ENCODE measurements at regions not wholly inside any gene's neighbourhood (a gene's known extent, or its start where the extent isn't known, plus 50 kb on each side); places are given as distances from the start of the nearest gene placed in this dataset.

- intact Hi-C loops (cut with DNase I), result no loop called here
- Histone ChIP-seq H3K9me3 (no peaks in the 10 kb centered on the region), H3K27ac (no peak overlapping the region), H3K4me3 (no peak overlapping the region), H3K27me3 (no peaks in the 10 kb centered on the region), H3K4me1 (no peaks in the 10 kb centered on the region), H3K36me3 (no peaks in the 10 kb centered on the region)
- no peak for ATAC-seq
- 81% methylated on average over 21 of the region's 21 CpGs for WGBS, 2 donors
- peak in 1 of 6 donors; percentile 43 for DNase-seq
- TF ChIP-seq CTCF (IDR thresholded peaks at IDR 0.05), result no peak
- no peak for FAIRE-seq
Observed at GRCh38 chr9:129398961-129399633, 221.0 kb upstream of the IER5L start.

- no peaks in the 10 kb centered on the region for H3K36me3 ChIP-seq
- no peak overlapping the region for H3K4me3 ChIP-seq
- TF ChIP-seq CTCF (IDR thresholded peaks at IDR 0.05), result no peak
- 85% methylated on average over 20 of the region's 20 CpGs for WGBS, 2 donors
- ATAC-seq (no peak), DNase-seq (peak in 1 of 6 donors; percentile 49), FAIRE-seq (no peak)
- H3K27me3 ChIP-seq, result no peaks in the 10 kb centered on the region
- no peaks in the 10 kb centered on the region for H3K4me1 ChIP-seq
- H3K27ac ChIP-seq, result no peak overlapping the region
- H3K9me3 ChIP-seq, result no peaks in the 10 kb centered on the region
- intact Hi-C loops (cut with DNase I), result no loop called here
Observed at GRCh38 chr9:129398101-129398960, 220.3 kb upstream of the IER5L start.

DNA sequence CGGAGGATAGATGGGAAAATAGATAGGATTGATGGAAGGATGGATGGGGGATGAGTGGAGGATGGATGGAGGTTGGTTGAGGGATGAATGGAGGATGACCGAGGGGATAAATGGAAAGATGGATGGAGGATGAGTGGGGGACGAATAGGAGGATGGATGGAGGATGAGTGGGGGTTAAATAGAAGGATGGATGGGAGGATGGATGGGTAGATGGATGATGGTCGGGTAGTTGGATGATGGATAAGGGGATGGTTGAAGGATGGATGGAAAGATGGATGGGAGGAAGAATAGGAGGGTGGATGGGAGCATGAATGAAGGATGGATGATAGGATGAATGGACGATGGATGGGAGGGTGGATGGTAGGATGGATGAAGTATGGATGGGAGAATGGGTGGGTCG lies 219.3 kb upstream of the IER5L start:
- Histone ChIP-seq H3K27me3 (no peaks in the 10 kb centered on the region), H3K4me1 (no peaks in the 10 kb centered on the region), H3K27ac (no peak overlapping the region), H3K36me3 (no peaks in the 10 kb centered on the region), H3K4me3 (no peak overlapping the region), H3K9me3 (no peaks in the 10 kb centered on the region)
- no peak for FAIRE-seq
- no peak for TF ChIP-seq CTCF (IDR thresholded peaks at IDR 0.05)
- ATAC-seq, result no peak
- no peak for DNase-seq
- 78 to 86% methylated on average over 6 of the region's 6 CpGs for WGBS, 2 donors
- intact Hi-C loops (cut with DNase I), result no loop called here

DNA sequence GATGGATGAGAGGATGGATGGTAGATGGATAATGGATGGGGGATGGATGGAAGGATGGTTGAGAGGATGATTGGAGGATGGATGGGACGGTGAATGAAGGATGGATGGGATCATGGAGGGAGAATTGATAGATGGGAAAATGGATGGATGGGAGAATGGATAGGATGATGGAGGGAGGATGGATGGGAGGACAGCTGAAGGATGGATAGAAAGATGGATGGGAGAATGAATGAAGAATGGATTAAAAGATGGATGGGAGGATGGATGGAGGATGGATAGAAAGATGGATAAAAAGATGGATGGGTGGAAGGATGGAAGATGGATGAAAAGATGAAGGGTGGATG lies 218.3 kb upstream of the IER5L start:
- intact Hi-C loops (cut with DNase I), result no loop called here
- Histone ChIP-seq H3K4me1 (no peaks in the 10 kb centered on the region), H3K27me3 (no peaks in the 10 kb centered on the region), H3K27ac (no peak overlapping the region), H3K36me3 (no peaks in the 10 kb centered on the region), H3K9me3 (no peaks in the 10 kb centered on the region), H3K4me3 (no peak overlapping the region)
- DNase-seq, result no peak
- no peak for FAIRE-seq
- TF ChIP-seq CTCF (IDR thresholded peaks at IDR 0.05), result no peak
- ATAC-seq, result no peak
- WGBS, 2 donors, result 66 to 69% methylated on average over 1 of the region's 1 CpG
